K562 (cell line): ENCODE measurements at regions not wholly inside any gene's neighbourhood (a gene's known extent, or its start where the extent isn't known, plus 50 kb on each side); places are given as distances from the start of the nearest gene placed in this dataset.

Source experiments
- C11orf30 ChIP-seq: fragments of 450-650 bp; IDR thresholded peaks from 2 replicates; pipeline ENCODE4 v1.6.1; 2016; ENCODE audit warnings: low read depth, mild to moderate bottlenecking
- HMG20B ChIP-seq: fragments of 250-450 bp; sonication (Bioruptor Pico); IDR thresholded peaks from 2 replicates; pipeline ENCODE4 v1.5.0; 2021; ENCODE audit warnings: mild to moderate bottlenecking
- JUND ChIP-seq, 2 experiments: IDR thresholded peaks; 2 replicates in 1 of 2; 3 replicates in 1 of 2; pipeline ENCODE4 v1.6.1; 2011; ENCODE audit warnings: borderline replicate concordance in 2 of 2, low read depth in 2 of 2, low read length in 2 of 2, improper control_type of control experiment in 1 of 2, missing biosample characterization in 1 of 2, missing genetic modification characterization in 1 of 2, missing genetic modification reagents in 1 of 2
- MEF2A ChIP-seq: IDR thresholded peaks from 2 replicates; pipeline ENCODE4 v1.6.1; 2011; ENCODE audit warnings: low read depth, mild to moderate bottlenecking, low read length, moderate library complexity; ENCODE audit not compliant: control insufficient read depth
- MGA ChIP-seq: fragments of 450-650 bp; IDR thresholded peaks from 2 replicates; pipeline ENCODE4 v1.6.1; 2016; ENCODE audit warnings: mild to moderate bottlenecking, moderate library complexity
- NBN ChIP-seq: fragments of 450-650 bp; IDR thresholded peaks from 2 replicates; pipeline ENCODE4 v1.6.1; 2016; ENCODE audit warnings: low read depth, mild to moderate bottlenecking
- PCBP2 ChIP-seq: fragments of 200-400 bp; formaldehyde crosslinking; IDR thresholded peaks from 2 replicates; pipeline ENCODE4 v1.6.1; 2018; ENCODE audit warnings: low read length, low read depth, mild to moderate bottlenecking, moderate library complexity; ENCODE audit not compliant: poor library complexity, severe bottlenecking
- RCOR1 ChIP-seq, 2 experiments: IDR thresholded peaks; 2 replicates each; pipeline ENCODE4 v1.6.1; 2012; ENCODE audit warnings: low read depth in 2 of 2, low read length in 2 of 2, borderline replicate concordance in 1 of 2, improper control_type of control experiment in 1 of 2
- RFX7 ChIP-seq: fragments of 250-450 bp; sonication (Bioruptor Pico); IDR thresholded peaks from 2 replicates; pipeline ENCODE4 v1.5.1; 2021; ENCODE audit warnings: mild to moderate bottlenecking
- ZEB2 ChIP-seq: fragments of 450-650 bp; IDR thresholded peaks from 2 replicates; pipeline ENCODE4 v1.6.1; 2016
- ZNF316 ChIP-seq: fragments of 450-650 bp; IDR thresholded peaks from 2 replicates; pipeline ENCODE4 v1.6.1; 2016
- ZNF507 ChIP-seq: conservative IDR thresholded peaks from 2 replicates; pipeline ENCODE4 v1.6.1; 2017; ENCODE audit warnings: missing genetic modification characterization, missing compliant biosample characterization
- ZNF740 ChIP-seq, 3 experiments: fragments of 200-800 bp in 1 of 3; sonication (Bioruptor generic) in 1 of 3; sonication (generic) in 1 of 3; formaldehyde crosslinking in 1 of 3; IDR thresholded peaks; 2 replicates each; pipeline versions ENCODE4 v1.6.1 to v1.8.0; 2016 to 2022; ENCODE audit warnings: mild to moderate bottlenecking in 2 of 3, missing compliant biosample characterization in 2 of 3, missing genetic modification characterization in 2 of 3, missing genetic modification reagents in 1 of 3

- TF ChIP-seq MGA (no peak), ZNF316 (no peak), C11orf30 (no peak), JUND (IDR thresholded peaks at IDR 0.05; ENCODE audit: borderline replicate concordance, low read depth, low read length) (peak; percentile 74), JUND (tag; IDR thresholded peaks at IDR 0.05; ENCODE audit: borderline replicate concordance, low read depth, low read length) (peak; percentile 67; the same call in 1 of the 3 replicates), RFX7 (CRISPR knock-in tag) (no peak), ZNF740 (CRISPR knock-in tag; IDR thresholded peaks at IDR 0.05) (no peak), ZNF740 (tag; IDR thresholded peaks at IDR 0.05) (no peak), HMG20B (CRISPR knock-in tag) (no peak), RCOR1 (IDR thresholded peaks at IDR 0.05; ENCODE audit: borderline replicate concordance in 1 of 2, low read depth in 2 of 2, low read length in 2 of 2) (peak in 1 of 2 experiments; percentile 27; a peak in 1 of 4 replicates), ZNF507 (tag) (no peak), PCBP2 (no peak), NBN (no peak), ZEB2 (0 out of 2 replicates have a peak, but pooled peaks have one; percentile 13), MEF2A (peak; percentile 27; the same call in 1 of the 2 replicates)
Observed at GRCh38 chr21:35343046-35343819, 294.1 kb upstream of the RUNX1 start (continued).
